ENCODE measurements at regions not wholly inside any gene's neighbourhood (a gene's known extent, or its start where the extent isn't known, plus 50 kb on each side); places are given as distances from the start of the nearest gene placed in this dataset.
"Not testable (repeated sequence)": the region's sequence is repeated elsewhere in the genome, so short reads cannot be mapped to it uniquely, and the experiment has no call there.

DNA sequence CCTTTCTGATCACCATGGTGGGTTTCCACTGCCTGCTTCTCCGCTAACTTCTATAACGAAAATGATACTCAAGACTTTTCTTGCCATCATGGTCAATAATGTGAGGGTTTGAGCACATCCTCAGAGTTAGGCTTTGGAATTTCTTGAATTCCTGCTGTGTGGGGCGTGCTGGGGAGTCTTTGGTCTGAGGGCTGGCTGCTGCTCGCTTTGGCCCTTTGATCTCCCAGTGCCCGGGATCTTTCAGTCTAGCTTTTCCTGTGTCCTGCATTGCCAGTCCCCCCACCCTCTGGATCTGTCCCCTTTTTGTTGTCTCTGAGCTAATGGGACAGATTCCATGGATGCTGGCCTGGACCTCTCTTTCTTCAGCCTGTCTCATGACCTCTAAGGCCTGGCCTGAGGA, 182.6 kb downstream of the NPIPA7 start:
- H3K36me3 ChIP-seq; H3K27me3 ChIP-seq; DNase-seq; H3K4me1 ChIP-seq; intact Hi-C loops (cut with DNase I; ENCODE audit: low total_unique reads); in situ Hi-C loops (cut with MboI; ENCODE audit: low pct_ligation_motif_present in 1 of 4, low pct_unique_long_range_greater_than_20kb in 1 of 4, low sequenced_read_pairs in 3 of 4); H3K4me3 ChIP-seq; H3K27ac ChIP-seq; H3K9me3 ChIP-seq: not testable (repeated sequence)
- WGBS, 2 donors (ENCODE audit: low coverage in 1 of 2): 63 to 83% methylated on average over 5 of the region's 5 CpGs

DNA sequence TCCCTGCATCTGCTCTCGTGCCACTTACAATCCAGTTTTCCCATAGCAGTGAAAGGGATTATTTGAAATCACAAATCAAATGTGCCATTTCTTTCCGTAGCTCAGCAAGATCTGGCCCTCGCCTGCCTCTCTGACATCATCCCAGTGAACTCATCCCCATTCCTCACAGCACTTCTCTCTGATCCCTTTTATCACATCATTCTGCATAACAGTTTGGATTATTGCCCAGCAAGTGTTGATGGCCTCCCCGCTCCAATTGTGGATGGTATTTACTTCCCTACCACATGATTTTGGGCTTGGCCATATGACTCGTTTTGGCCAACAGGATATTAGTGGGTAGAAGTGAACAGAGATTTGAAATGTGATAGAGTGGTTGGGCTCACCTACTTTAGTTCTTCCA, 185.0 kb downstream of the NPIPA7 start:
- H3K36me3 ChIP-seq; H3K27me3 ChIP-seq; DNase-seq; intact Hi-C loops (cut with DNase I; ENCODE audit: low total_unique reads); H3K4me3 ChIP-seq; H3K4me1 ChIP-seq; in situ Hi-C loops (cut with MboI; ENCODE audit: low pct_ligation_motif_present in 1 of 4, low pct_unique_long_range_greater_than_20kb in 1 of 4, low sequenced_read_pairs in 3 of 4); H3K9me3 ChIP-seq; H3K27ac ChIP-seq: not testable (repeated sequence)
- WGBS, 2 donors (ENCODE audit: low coverage in 1 of 2): 70% methylated on average over 1 of the region's 5 CpGs; no CpG with 5 or more reads in 1 of the 2 donors

- no CpG with 5 or more reads among the region's 7 CpGs for WGBS, 2 donors (ENCODE audit: low coverage in 1 of 2)
- in situ Hi-C loops (cut with MboI; ENCODE audit: low pct_ligation_motif_present in 1 of 4, low pct_unique_long_range_greater_than_20kb in 1 of 4, low sequenced_read_pairs in 3 of 4); H3K36me3 ChIP-seq; H3K27me3 ChIP-seq; H3K27ac ChIP-seq; H3K4me1 ChIP-seq; DNase-seq; H3K4me3 ChIP-seq; intact Hi-C loops (cut with DNase I; ENCODE audit: low total_unique reads); H3K9me3 ChIP-seq: not testable (repeated sequence)
Observed at GRCh38 chr16:16565326-16565725, 186.4 kb downstream of the NPIPA7 start.

- intact Hi-C loops (cut with DNase I; ENCODE audit: low total_unique reads); H3K4me3 ChIP-seq; H3K27ac ChIP-seq; H3K27me3 ChIP-seq; DNase-seq; H3K9me3 ChIP-seq; H3K4me1 ChIP-seq; H3K36me3 ChIP-seq; in situ Hi-C loops (cut with MboI; ENCODE audit: low pct_ligation_motif_present in 1 of 4, low pct_unique_long_range_greater_than_20kb in 1 of 4, low sequenced_read_pairs in 3 of 4): not testable (repeated sequence)
- 14 to 29% methylated on average over 1 to 5 of the region's 5 CpGs for WGBS, 2 donors (ENCODE audit: low coverage in 1 of 2)
Observed at GRCh38 chr16:16570055-16570454, 191.1 kb downstream of the NPIPA7 start.

DNA sequence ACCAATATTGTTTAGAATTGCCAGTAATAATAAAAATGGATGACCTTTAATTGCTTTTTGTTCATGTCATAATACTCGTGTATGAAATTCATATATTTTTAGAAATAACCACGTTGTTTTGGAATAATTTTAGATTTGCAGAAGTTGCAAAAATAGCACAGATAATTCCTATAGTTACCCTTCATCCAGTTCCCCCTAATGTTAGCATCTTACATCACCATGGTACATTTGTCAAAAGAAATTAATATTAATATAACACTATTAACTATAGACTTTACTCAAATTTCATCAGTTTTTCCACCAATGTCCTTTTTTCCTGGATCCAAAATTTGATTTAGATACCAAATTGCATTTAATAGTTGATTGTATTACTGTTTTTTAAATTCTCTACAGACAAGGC, 191.9 kb downstream of the NPIPA7 start:
- H3K4me1 ChIP-seq; H3K9me3 ChIP-seq; intact Hi-C loops (cut with DNase I; ENCODE audit: low total_unique reads); H3K36me3 ChIP-seq; H3K4me3 ChIP-seq; H3K27ac ChIP-seq; in situ Hi-C loops (cut with MboI; ENCODE audit: low pct_ligation_motif_present in 1 of 4, low pct_unique_long_range_greater_than_20kb in 1 of 4, low sequenced_read_pairs in 3 of 4); H3K27me3 ChIP-seq; DNase-seq: not testable (repeated sequence)
- 55 to 57% methylated on average over 1 to 2 of the region's 2 CpGs for WGBS, 2 donors (ENCODE audit: low coverage in 1 of 2)

- H3K27ac ChIP-seq; intact Hi-C loops (cut with DNase I; ENCODE audit: low total_unique reads); H3K4me3 ChIP-seq; H3K36me3 ChIP-seq; H3K27me3 ChIP-seq; H3K9me3 ChIP-seq; H3K4me1 ChIP-seq; in situ Hi-C loops (cut with MboI; ENCODE audit: low pct_ligation_motif_present in 1 of 4, low pct_unique_long_range_greater_than_20kb in 1 of 4, low sequenced_read_pairs in 3 of 4); DNase-seq: not testable (repeated sequence)
- 71% methylated on average over 3 of the region's 10 CpGs; no CpG with 5 or more reads in 1 of the 2 donors for WGBS, 2 donors (ENCODE audit: low coverage in 1 of 2)
Observed at GRCh38 chr16:16572130-16572774, 193.3 kb downstream of the NPIPA7 start.

DNA sequence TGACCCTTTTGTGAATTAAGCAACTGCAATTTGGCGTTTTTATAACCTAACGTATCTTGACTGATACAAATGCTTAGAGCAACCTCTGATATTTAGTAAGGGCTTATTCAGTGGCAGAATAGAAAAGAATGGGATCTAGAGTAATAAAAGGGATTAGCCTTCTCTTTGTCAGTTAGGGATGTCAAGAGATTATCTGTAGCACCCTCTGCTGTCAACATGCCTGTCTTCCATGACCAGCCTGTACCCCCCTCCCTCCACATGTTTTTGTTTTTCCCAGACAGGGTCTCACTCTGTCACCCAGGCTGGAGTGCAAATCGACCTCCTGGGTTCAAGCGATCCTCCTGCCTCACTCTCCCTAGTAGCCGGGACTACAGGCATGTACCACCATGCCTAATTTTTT, 198.1 kb downstream of the NPIPA7 start:
- in situ Hi-C loops (cut with MboI; ENCODE audit: low pct_ligation_motif_present in 1 of 4, low pct_unique_long_range_greater_than_20kb in 1 of 4, low sequenced_read_pairs in 3 of 4); H3K4me3 ChIP-seq; H3K27me3 ChIP-seq; H3K36me3 ChIP-seq; DNase-seq; H3K9me3 ChIP-seq; H3K4me1 ChIP-seq; intact Hi-C loops (cut with DNase I; ENCODE audit: low total_unique reads); H3K27ac ChIP-seq: not testable (repeated sequence)
- 39 to 53% methylated on average over 4 to 5 of the region's 5 CpGs for WGBS, 2 donors (ENCODE audit: low coverage in 1 of 2)

DNA sequence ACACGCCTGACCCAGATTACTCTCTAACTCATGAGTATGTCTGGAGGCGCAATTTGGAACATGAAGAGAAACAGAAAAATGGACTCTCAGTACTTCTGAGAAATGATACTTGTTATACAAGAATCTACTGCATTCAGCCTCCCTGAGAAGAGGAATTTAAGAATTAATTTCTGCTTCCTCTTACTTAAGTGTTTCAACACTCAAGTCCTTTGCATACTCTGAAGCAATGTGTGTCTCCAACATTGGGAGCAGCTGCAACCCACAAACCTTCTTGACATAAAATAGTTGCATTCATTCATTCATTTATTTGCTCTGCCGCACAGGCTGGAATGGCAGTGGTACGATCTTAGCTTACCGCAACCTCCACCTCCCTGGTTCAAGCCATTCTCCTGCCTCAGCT, 199.8 kb downstream of the NPIPA7 start:
- in situ Hi-C loops (cut with MboI; ENCODE audit: low pct_ligation_motif_present in 1 of 4, low pct_unique_long_range_greater_than_20kb in 1 of 4, low sequenced_read_pairs in 3 of 4) (no loop called here), intact Hi-C loops (cut with DNase I; ENCODE audit: low total_unique reads) (no loop called here)
- no peaks in the 10 kb centered on the region for H3K27me3 ChIP-seq
- H3K4me1 ChIP-seq: no peaks in the 10 kb centered on the region
- H3K36me3 ChIP-seq: no peaks in the 10 kb centered on the region
- H3K9me3 ChIP-seq: no peaks in the 10 kb centered on the region
- TF ChIP-seq POLR2A (IDR thresholded peaks at IDR 0.05) (no peak), POLR2AphosphoS5 (IDR thresholded peaks at IDR 0.05) (no peak), EP300 (IDR thresholded peaks at IDR 0.05; ENCODE audit: low read depth) (no peak), CTCF (IDR thresholded peaks at IDR 0.05) (no peak)
- no peak overlapping the region for H3K4me3 ChIP-seq
- WGBS, 2 donors (ENCODE audit: low coverage in 1 of 2): 93 to 100% methylated on average over 1 to 5 of the region's 5 CpGs
- no peak overlapping the region for H3K27ac ChIP-seq
- DNase-seq: no peak

- H3K27ac ChIP-seq; in situ Hi-C loops (cut with MboI; ENCODE audit: low pct_ligation_motif_present in 1 of 4, low pct_unique_long_range_greater_than_20kb in 1 of 4, low sequenced_read_pairs in 3 of 4); H3K36me3 ChIP-seq; H3K4me1 ChIP-seq; H3K27me3 ChIP-seq; H3K9me3 ChIP-seq; H3K4me3 ChIP-seq; DNase-seq; intact Hi-C loops (cut with DNase I; ENCODE audit: low total_unique reads): not testable (repeated sequence)
- 57 to 75% methylated on average over 1 to 7 of the region's 7 CpGs for WGBS, 2 donors (ENCODE audit: low coverage in 1 of 2)
Observed at GRCh38 chr16:16582916-16583315, 204.0 kb downstream of the NPIPA7 start.

DNA sequence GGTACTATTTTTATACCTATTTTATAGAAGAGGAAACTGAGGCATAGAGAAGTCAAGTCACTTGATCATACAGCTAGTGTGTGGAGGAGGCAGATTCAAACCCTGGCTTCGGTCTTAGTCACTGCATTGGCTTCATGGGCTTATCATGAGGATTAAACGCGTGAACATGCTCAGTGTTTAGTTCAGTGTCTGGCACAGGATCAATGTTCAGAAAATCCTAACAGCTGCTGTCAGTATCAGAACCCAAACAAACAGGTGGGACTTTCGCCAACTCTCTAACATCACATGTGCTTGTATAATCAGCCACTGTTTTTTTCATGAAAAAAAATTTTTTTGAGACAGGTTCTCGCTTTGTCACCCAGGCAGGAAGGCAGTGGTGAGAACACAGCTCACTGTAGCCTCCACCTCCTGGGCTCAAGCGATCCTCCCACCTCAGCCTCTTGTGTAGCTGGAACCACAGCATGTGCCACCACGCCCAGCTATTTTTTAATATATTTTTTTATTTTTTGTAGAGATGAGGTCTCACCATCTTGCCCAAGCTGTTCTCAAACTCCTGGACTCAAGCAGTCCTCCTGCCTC, 207.2 kb downstream of the NPIPA7 start:
- H3K27me3 ChIP-seq; in situ Hi-C loops (cut with MboI; ENCODE audit: low pct_ligation_motif_present in 1 of 4, low pct_unique_long_range_greater_than_20kb in 1 of 4, low sequenced_read_pairs in 3 of 4); H3K36me3 ChIP-seq; H3K4me1 ChIP-seq; H3K9me3 ChIP-seq; DNase-seq; intact Hi-C loops (cut with DNase I; ENCODE audit: low total_unique reads); H3K4me3 ChIP-seq; H3K27ac ChIP-seq: not testable (repeated sequence)
- WGBS, 2 donors (ENCODE audit: low coverage in 1 of 2): 63 to 67% methylated on average over 1 to 6 of the region's 7 CpGs
